T-helper 1 cell (primary cell): ENCODE measurements at regions not wholly inside any gene's neighbourhood (a gene's known extent, or its start where the extent isn't known, plus 50 kb on each side); places are given as distances from the start of the nearest gene placed in this dataset.
"Not testable (repeated sequence)": the region's sequence is repeated elsewhere in the genome, so short reads cannot be mapped to it uniquely, and the experiment has no call there.

Source experiments
- DNase-seq, 5 donors: peaks; one replicate each; pipeline ENCODE4 v3.0.0-alpha.2; 2012 to 2020

GRCh38 chr14:30270200-30271161 is 288.5 kb upstream of the G2E3 start:
- DNase-seq, result peak in 3 of 5 donors; percentile 10 to 46 (median 22)

- DNase-seq, result no peak
Observed at GRCh38 chr14:30271811-30272323, 287.1 kb upstream of the G2E3 start.

GRCh38 chr14:30272848-30273832 is 285.8 kb upstream of the G2E3 start:
- DNase-seq, result no peak

- DNase-seq, result no peak
Observed at GRCh38 chr14:30275604-30276003, 283.4 kb upstream of the G2E3 start.

GRCh38 chr14:30277268-30277667 is 281.7 kb upstream of the G2E3 start:
- DNase-seq, result no peak

- DNase-seq, result not testable (repeated sequence)
Observed at GRCh38 chr14:30278856-30279255, 280.1 kb upstream of the G2E3 start.

GRCh38 chr14:30283822-30284446 is 275.0 kb upstream of the G2E3 start:
- DNase-seq, result no peak

- no peak for DNase-seq
Observed at GRCh38 chr14:30284808-30285207, 274.1 kb upstream of the G2E3 start.

- DNase-seq, result no peak
Observed at GRCh38 chr14:30287579-30288445, 271.1 kb upstream of the G2E3 start.

GRCh38 chr14:30290001-30290400 is 269.0 kb upstream of the G2E3 start:
- no peak for DNase-seq

GRCh38 chr14:30291216-30291615 is 267.7 kb upstream of the G2E3 start:
- DNase-seq, result no peak

GRCh38 chr14:30292541-30292940 is 266.4 kb upstream of the G2E3 start:
- DNase-seq, result no peak

GRCh38 chr14:30295980-30296379 is 263.0 kb upstream of the G2E3 start:
- no peak for DNase-seq

GRCh38 chr14:30296931-30297405 is 262.0 kb upstream of the G2E3 start:
- no peak for DNase-seq

GRCh38 chr14:30297876-30298795 is 260.8 kb upstream of the G2E3 start:
- no peak for DNase-seq

- DNase-seq, result no peak
Observed at GRCh38 chr14:30299915-30300314, 259.0 kb upstream of the G2E3 start.

- DNase-seq, result no peak
Observed at GRCh38 chr14:30303350-30303749, 255.6 kb upstream of the G2E3 start.

- no peak for DNase-seq
Observed at GRCh38 chr14:30305346-30305745, 253.6 kb upstream of the G2E3 start.

GRCh38 chr14:30309405-30309804 is 249.6 kb upstream of the G2E3 start:
- no peak for DNase-seq

- DNase-seq, result no peak
Observed at GRCh38 chr14:30312214-30312613, 246.7 kb upstream of the G2E3 start.
